ENCODE measurements at regions not wholly inside any gene's neighbourhood (a gene's known extent, or its start where the extent isn't known, plus 50 kb on each side); places are given as distances from the start of the nearest gene placed in this dataset.

- TF ChIP-seq CTCF (conservative IDR thresholded peaks at IDR 0.05), result no peak
- H3K79me1 ChIP-seq (ENCODE audit: insufficient read depth, low read depth, low read length, poor library complexity, severe bottlenecking), result no peaks in the 10 kb centered on the region
- H3K27me3 ChIP-seq (ENCODE audit: insufficient read depth, low read length), result no peaks in the 10 kb centered on the region
- H4K8ac ChIP-seq (replicated peaks; ENCODE audit: insufficient read length, low read depth, low read length), result no peak overlapping the region
- Mint-ChIP-seq H3K36me3 (ENCODE audit: insufficient read depth in 1 of 3, low read depth in 3 of 3) (no peaks in the 10 kb centered on the region), H3K27me3 (ENCODE audit: low read depth) (peaks cover 5% of the 10 kb centered on the region), H3K4me1 (peaks cover 4 to 6% of the 10 kb centered on the region in 2 experiments; a peak in 3 of 4 replicates), H3K4me3 (no peak overlapping the region), H3K27ac (no peak overlapping the region), H3K9me3 (peaks cover 0 to 4% of the 10 kb centered on the region in 2 experiments; a peak in 1 of 5 replicates)
- no peak overlapping the region for H3K23ac ChIP-seq (ENCODE audit: insufficient read length, low read depth, low read length)
- no peak overlapping the region for H4K5ac ChIP-seq (ENCODE audit: insufficient read length, low read depth, low read length)
- no peak overlapping the region for H2BK15ac ChIP-seq (ENCODE audit: low read depth, low read length)
- no peak overlapping the region for H3K18ac ChIP-seq (ENCODE audit: insufficient read length, low read depth, low read length)
- no peak overlapping the region for H2AFZ ChIP-seq (ENCODE audit: low read length)
- no peak overlapping the region for H3K27ac ChIP-seq (ENCODE audit: insufficient read length, low read depth, low read length)
- H3K9ac ChIP-seq (ENCODE audit: extremely low read depth, insufficient read length, low read length), result no peak overlapping the region
- no peaks in the 10 kb centered on the region for H3K4me1 ChIP-seq (ENCODE audit: insufficient read depth, low read length)
- H3K56ac ChIP-seq (ENCODE audit: insufficient read length, low read depth, low read length), result no peak overlapping the region
- no peak overlapping the region for H3T11ph ChIP-seq (ENCODE audit: low read length)
- whole genome bisulfite sequencing (ENCODE audit: extremely low coverage, insufficient read length, low lambda C conversion rate), result no CpG with 5 or more reads among the region's 4 CpGs
- no peaks in the 10 kb centered on the region for H3K79me2 ChIP-seq (ENCODE audit: insufficient read depth, low read length)
- no peaks in the 10 kb centered on the region for H3K9me3 ChIP-seq (ENCODE audit: control insufficient read depth, low read depth, low read length)
- H2BK5ac ChIP-seq (ENCODE audit: insufficient read length, low read length), result no peak overlapping the region
- H3K4ac ChIP-seq (ENCODE audit: low read depth, low read length), result no peak overlapping the region
- no peak overlapping the region for H3K14ac ChIP-seq (ENCODE audit: insufficient read depth, low read length)
- no peak overlapping the region for H2BK12ac ChIP-seq (ENCODE audit: insufficient read length, low read depth, low read length)
- H4K91ac ChIP-seq (ENCODE audit: insufficient read length, low read depth, low read length), result no peak overlapping the region
- DNase-seq, result no peak
- H2BK20ac ChIP-seq (ENCODE audit: low read depth, low read length, poor library complexity, severe bottlenecking), result no peak overlapping the region
- H2BK120ac ChIP-seq (ENCODE audit: low read depth, low read length, poor library complexity, severe bottlenecking), result no peak overlapping the region
- no peaks in the 10 kb centered on the region for H3K23me2 ChIP-seq (ENCODE audit: insufficient read length, low read depth, low read length, poor library complexity, severe bottlenecking)
- H3K4me2 ChIP-seq (ENCODE audit: insufficient read depth, insufficient read length, low read length), result no peak overlapping the region
- H2AK5ac ChIP-seq (ENCODE audit: insufficient read length, low read length), result no peak overlapping the region
- H4K20me1 ChIP-seq (ENCODE audit: control insufficient read depth, insufficient read depth, insufficient read length), result no peaks in the 10 kb centered on the region
Observed at GRCh38 chr13:53152057-53152421, 123.4 kb downstream of the OLFM4 start.

Measured in H9 (cell line).